NCI-H1048 (cell line): ENCODE measurements at regions not wholly inside any gene's neighbourhood (a gene's known extent, or its start where the extent isn't known, plus 50 kb on each side); places are given as distances from the start of the nearest gene placed in this dataset.
"Not testable (repeated sequence)": the region's sequence is repeated elsewhere in the genome, so short reads cannot be mapped to it uniquely, and the experiment has no call there.

Experiments used
- DNase-seq: peaks from one replicate; lab custom pipeline; 2025; lab: John Stamatoyannopoulos, UW

DNA sequence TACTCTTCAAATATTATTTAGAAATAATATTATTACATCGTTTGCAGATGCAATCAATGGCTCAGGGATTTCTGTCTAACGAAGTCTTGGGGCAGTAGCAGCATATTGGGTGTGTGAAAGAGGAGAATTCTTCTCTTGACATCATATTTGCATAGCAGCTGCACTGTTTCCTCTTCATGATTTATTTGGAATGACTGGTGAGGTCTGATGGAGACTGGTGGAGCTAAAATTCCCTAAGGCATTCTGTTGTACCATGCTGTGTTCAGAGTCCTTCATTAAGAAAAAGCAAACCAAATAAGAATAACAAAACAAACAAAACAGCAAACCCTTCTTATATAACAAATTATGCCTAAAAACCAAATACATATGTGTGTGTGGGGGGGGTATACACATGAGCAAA is 177.6 kb downstream of the DIRAS2 start:
- peak; percentile 54 for DNase-seq

DNA sequence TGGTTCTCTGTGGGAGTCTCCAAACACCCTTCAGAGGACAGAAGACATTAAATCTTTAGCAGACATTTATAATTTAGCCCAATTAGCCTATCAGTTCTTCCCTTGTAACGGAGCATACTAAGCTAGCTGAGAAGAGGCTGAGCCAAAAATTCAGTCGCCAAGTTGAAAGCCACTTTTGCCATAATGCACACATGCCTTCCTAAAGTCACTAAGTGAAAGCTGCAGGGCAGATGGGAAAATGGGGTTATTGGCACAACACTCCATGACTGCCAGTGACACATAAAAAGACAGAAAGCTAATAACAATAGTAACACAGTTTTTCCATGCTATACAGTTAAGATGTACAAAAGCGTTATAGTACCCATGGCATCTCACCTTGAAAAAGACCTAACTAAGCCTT is 176.2 kb downstream of the DIRAS2 start:
- no peak for DNase-seq

DNA sequence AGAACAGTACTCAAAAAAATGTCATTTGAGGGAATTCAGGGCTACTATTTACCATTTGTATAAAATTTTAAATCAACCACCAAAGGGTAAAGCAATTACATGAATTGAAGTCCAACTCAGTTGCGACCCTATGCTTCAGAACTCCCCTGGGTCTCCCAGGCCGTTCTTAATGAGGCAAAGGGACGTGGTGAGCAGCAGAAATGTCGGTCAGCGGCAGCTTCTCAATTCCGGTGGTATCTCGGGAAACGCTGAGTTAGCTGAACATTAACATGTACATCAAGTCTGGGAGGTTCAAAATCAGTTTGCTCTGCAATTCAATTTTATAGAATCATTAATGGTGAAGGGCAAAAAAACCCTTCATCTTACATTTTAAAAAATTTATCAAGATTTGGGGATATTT is 173.2 kb downstream of the DIRAS2 start:
- DNase-seq: no peak

DNA sequence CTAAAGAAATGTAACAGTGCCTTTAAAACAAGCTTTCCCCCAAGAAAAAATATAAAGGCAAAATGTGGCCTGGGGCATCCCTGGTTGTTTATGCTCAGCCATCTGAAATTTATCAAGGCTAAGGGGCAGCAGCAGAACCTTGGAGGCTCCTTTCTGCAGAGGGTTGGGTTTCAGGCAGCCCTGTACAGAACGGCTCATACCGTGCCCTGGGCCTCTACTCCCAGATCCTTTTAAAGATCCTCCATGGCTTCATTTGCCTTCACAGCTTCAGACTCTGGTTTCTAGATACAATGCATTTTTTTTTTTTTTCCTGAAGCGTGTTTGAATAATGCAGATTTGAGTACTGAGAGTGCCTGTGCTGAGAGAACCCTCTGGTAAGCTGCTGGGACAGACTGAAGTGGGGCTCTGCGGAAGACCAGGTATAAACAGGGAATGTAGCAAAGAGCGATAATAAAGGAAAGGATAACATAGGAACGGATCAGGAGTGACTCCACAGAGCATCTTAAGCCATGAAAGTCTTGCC is 172.7 kb downstream of the DIRAS2 start:
- DNase-seq: no peak

DNA sequence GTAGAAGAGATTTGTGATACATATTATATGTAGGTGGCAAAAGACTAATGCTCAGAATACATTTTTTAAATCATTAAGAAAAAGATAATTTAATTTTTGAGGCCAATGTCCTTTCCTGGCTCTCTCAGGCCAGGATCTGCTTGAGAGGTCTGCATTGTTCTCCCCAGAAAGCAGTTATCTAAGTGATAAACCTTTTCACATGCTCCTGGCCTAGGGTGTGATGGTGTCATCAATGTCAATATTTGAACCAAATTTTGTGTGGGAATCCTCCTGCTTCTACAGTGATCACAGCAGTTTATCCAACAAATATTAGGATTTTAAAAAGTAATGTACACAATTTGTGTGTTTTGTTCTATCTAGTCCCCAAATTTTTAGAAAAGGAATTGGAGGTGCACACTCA is 166.6 kb downstream of the DIRAS2 start:
- no peak for DNase-seq

GRCh38 chr9:90477535-90477934 is 165.1 kb downstream of the DIRAS2 start:
- no peak for DNase-seq

DNA sequence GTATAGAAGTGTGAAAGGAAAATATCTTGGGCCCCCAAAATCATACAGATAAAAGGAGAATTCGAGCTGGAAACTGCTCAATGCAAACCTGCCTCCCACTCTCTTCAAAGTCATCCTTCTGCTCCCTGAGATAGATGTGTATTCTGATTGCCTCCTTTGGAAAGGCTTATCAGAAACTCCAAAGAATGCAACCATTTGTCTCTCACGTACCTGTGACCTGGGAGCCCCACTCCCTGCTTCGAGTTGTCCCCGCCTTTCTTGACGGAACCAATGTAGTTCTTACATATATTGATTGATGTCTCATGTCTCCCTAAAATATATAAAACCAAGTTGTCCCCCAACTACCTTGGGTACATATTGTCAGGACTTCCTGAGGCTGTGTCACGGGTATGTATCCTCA is 163.8 kb downstream of the DIRAS2 start:
- DNase-seq: no peak

- DNase-seq: no peak
These were observed 157.6 kb downstream of the DIRAS2 start for GRCh38 chr9:90485028-90485427.

DNA sequence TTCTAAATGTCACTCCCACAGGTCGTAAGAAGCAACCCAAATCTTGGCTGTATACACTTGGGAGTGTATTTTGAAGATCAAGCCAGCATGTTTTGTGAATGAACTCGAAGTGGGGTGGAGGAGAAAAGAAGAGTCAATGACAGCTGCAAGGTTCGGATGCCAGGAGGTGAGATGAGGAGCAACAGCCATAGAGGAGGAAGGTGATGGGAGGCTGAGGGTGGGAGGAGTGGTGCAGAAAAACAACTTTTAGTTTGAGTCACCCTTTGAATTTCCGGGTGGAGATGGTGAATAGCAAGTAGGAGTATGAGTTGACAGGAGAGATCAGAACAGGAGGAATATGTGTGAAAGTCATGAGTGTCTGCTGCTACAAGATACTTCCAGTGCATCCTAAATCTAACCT is 153.6 kb downstream of the DIRAS2 start:
- DNase-seq: no peak

DNA sequence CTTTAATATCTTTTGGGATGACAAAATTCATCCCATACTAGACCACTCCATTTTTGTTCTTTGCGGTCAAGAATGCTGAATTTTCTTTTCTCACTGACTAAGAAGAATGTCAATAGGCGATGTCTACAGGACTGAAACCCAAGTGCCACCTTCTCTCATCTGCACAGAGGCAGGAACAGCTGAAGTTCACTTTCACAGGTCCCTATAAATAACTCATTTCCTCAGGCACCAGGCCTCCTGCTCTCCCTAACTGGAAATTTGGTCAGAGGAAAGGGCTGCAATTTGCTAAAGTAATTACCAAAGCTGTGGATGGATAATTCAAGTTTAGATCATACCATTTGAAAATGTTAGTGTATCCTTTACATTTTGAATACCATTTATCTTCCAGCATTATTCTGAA is 142.9 kb downstream of the DIRAS2 start:
- DNase-seq: no peak

GRCh38 chr9:90502134-90502533 is 140.5 kb downstream of the DIRAS2 start:
- DNase-seq: no peak

DNA sequence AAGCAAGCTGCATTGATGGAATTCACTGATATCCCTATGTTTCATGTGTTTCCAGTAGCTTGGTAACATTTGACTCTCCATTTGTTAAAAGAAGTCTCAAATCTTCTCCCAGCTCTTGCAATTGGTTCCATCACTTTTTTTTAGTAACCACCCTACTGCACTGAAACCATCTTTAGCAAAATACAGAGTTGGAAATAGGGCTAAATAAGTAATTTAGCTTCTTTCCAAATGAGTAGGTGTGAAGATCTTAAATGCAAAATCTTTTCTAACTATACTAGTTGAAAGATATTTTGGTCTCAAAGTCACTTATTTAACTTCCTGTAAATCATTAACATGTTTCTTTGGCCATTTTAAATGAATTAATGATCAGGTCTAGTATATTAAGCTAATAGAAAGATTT is 138.1 kb downstream of the DIRAS2 start:
- no peak for DNase-seq

DNA sequence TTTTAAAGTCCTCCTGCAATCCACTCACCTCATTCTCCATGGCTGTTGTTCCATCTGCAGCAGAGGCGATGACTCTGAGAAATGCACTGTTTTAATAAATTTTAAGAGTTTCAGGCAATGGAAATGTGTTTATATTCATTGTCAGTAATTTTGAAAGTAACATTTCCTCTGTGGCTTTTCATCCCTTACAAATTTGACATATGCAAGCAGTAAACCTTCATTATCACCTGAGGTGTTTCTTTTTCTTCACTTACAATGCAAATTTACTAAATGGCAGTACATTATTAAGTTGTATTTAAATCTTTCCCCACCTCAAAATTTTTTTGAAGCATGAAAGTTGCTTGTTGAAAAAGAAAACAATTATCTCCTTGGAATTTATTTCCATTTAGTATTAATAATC is 136.9 kb downstream of the DIRAS2 start:
- DNase-seq: no peak

- not testable (repeated sequence) for DNase-seq
These were observed 136.2 kb downstream of the DIRAS2 start for GRCh38 chr9:90506402-90506801.

- DNase-seq: no peak
These were observed 135.0 kb downstream of the DIRAS2 start for GRCh38 chr9:90507621-90508020.

- DNase-seq: no peak
These were observed 133.7 kb downstream of the DIRAS2 start for GRCh38 chr9:90508940-90509339.

DNA sequence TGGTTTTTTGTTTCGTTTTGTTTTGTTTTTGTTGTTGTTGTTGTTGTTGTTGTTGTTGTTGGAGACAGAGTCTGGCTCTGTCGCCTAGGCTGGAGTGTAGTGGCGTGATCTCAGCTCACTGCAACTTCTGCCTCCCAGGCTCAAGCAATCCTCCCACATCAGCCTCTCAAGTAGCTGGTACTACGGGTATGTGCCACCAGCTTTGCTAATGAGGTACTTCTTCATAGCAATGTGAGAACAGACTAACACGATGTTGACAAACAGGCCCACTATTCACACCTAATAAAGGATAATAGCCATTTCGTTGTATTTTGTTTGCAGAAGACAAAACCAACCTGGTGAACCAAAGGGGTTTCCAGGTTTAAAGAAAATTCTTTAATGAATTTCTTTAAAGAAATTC is 130.9 kb downstream of the DIRAS2 start:
- DNase-seq: no peak

- DNase-seq: no peak
These were observed 127.7 kb downstream of the DIRAS2 start for GRCh38 chr9:90514877-90515276.

- DNase-seq: no peak
These were observed 127.1 kb downstream of the DIRAS2 start for GRCh38 chr9:90515510-90515909.

GRCh38 chr9:90517103-90517502 is 125.5 kb downstream of the DIRAS2 start:
- peak; percentile 4 for DNase-seq

GRCh38 chr9:90521811-90522570 is 120.6 kb downstream of the DIRAS2 start:
- DNase-seq: no peak

DNA sequence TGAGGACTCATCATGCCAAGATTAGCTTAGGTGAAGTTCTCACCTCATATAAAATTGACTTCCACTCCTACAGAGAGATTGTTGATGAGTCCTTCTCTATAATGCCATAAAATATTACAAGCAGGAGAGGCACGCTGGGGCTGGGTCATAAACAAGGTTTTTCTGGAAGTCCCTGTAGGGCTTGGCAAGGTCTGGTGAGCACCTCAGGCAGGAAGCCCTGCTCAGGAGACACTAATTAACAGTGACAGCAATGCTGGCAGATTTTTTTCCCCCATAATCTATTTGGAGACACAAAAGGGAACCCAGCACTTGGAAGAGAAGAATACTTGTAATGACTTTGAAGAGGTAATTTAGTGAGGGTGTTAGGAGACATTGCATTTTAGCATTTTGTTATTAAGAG is 118.7 kb downstream of the DIRAS2 start:
- no peak for DNase-seq

DNA sequence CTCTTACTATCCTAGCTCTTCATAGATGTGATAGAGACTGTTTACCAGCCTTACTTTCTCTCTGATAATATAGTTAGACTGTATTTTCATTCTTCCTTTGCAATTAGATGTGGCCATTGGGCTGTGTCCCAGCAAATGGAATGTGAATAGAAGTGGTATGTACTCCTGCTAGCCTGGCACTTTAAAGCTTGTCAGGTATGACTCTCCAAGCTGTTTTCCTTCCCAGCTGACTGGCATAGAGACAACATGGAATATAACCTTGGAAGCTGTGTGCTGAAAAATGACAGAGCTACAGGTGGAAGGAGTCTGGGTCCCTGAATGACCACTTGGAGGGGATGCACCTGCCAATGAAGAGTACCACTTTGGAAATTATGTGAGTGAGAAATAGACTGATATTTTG is 116.2 kb downstream of the DIRAS2 start:
- DNase-seq: no peak

DNA sequence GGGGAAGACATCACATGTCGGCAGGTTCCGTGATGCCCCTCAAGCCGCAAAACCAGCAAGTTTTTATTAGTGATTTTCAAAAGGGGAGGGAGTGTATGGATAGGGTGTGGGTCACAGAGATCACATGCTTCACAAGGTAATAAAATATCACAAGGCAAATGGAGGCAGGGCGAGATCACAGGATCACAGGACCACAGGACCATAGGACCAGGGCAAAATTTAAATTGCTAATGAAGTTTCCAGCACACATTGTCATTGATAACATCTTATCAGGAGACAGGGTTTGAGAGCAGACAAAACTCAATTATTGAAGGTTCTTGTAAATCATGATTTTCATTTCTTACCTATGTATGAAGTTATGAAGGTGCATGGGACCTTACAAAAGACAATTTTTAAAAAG is 106.5 kb downstream of the DIRAS2 start:
- not testable (repeated sequence) for DNase-seq
